ENCODE measurements at regions not wholly inside any gene's neighbourhood (a gene's known extent, or its start where the extent isn't known, plus 50 kb on each side); places are given as distances from the start of the nearest gene placed in this dataset.

- no peak for TF ChIP-seq CTCF (IDR thresholded peaks at IDR 0.05)
- TF ChIP-seq POLR2A (IDR thresholded peaks at IDR 0.05) = no peak
Measured at GRCh38 chr1:230542054-230542453, 100.2 kb upstream of the COG2 start.

All from testis (tissue), 2 donors.